ENCODE measurements at regions not wholly inside any gene's neighbourhood (a gene's known extent, or its start where the extent isn't known, plus 50 kb on each side); places are given as distances from the start of the nearest gene placed in this dataset.

DNA sequence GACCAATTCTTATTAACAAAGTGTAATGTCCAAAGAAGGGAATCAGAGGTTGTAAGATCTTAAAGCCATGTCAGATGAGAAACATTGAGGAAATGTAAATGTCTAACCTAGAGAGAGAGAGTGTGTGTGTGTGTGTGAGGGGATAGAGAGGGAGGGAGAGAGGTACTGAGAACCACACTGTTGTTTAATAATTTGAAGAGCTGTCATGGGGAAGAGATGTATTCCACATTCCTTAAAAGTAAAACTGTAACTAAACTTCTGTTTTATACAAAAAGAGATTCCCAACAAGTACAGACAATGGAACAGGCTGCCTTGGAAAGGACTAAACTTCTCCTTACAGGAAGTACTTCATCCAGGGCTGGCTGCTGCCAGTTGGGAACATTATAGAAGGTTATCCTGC, 68.9 kb upstream of the BOC start:
- Histone ChIP-seq H3K9me3 (ENCODE audit: insufficient read depth, low read depth, low read length) (no peaks in the 10 kb centered on the region), H3K27ac (ENCODE audit: low read length) (no peak overlapping the region), H3K36me3 (ENCODE audit: insufficient read depth, low read depth, low read length) (no peaks in the 10 kb centered on the region), H3K27me3 (ENCODE audit: insufficient read depth, low read length) (no peaks in the 10 kb centered on the region), H3K4me3 (ENCODE audit: low read length) (no peak overlapping the region), H3K9ac (ENCODE audit: low read depth, low read length) (no peak overlapping the region), H3K4me1 (ENCODE audit: insufficient read depth, low read length) (peaks cover 9% of the 10 kb centered on the region; the same call in 1 of the 2 replicates)

DNA sequence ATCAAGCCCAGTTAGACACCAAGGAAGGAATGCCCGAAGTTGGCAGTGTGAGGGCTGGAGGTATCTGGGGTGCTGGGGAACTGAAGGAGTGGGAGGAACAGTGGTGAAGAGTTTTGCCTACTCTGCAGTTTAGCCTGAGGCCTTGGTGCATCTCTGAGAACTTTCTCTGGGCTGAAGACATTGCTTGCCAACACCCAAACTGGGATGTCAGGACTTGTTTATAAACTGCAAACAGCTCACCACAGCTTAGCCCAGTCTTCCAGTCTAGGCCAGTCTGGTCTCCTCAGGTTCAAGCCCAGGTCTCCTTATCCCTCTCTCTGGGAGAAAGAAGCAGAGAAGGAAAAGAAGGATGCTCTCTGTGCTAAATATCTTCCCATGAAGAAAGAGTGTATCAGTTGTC, 68.0 kb upstream of the BOC start:
- H3K9ac ChIP-seq (ENCODE audit: low read depth, low read length): no peak overlapping the region
- H3K27me3 ChIP-seq (ENCODE audit: insufficient read depth, low read length): no peaks in the 10 kb centered on the region

DNA sequence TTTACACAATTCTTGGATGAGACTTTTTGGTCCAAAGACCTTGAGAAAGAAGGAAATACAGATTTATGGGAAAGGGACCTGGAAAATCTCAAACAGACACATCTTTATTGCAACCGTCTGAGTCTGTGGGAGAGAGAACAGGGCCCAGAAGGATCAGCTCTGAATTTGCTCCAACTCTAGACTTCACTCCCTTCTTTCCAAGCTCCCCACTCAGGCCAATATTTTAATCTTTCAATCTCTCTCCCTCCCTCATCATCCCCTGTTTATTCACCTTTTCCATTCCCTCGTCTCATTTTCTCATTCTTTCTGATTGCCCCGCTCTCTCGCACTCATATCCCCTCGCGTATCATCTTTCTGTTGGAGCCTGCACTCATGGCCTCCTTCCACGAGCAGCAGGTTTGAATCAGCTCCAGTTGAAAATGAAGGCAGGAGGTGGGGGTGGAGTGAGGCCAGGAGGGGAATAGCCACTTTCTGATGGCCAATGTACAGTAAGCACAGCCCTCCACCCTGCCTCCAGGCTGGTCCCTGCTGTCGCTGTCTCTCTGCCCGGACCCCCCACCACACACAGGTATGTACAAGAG, 63.6 kb upstream of the BOC start:
- Histone ChIP-seq H3K27ac (ENCODE audit: low read length) (no peak overlapping the region), H3K9ac (ENCODE audit: low read depth, low read length) (no peak overlapping the region), H3K36me3 (ENCODE audit: insufficient read depth, low read depth, low read length) (no peaks in the 10 kb centered on the region), H3K27me3 (ENCODE audit: insufficient read depth, low read length) (no peaks in the 10 kb centered on the region), H3K4me1 (ENCODE audit: insufficient read depth, low read length) (peaks cover 22% of the 10 kb centered on the region), H3K4me3 (ENCODE audit: low read length) (no peak overlapping the region), H3K9me3 (ENCODE audit: insufficient read depth, low read depth, low read length) (no peaks in the 10 kb centered on the region)

More for the DNA sequence above, 68.0 kb upstream of the BOC start:
- H3K4me3 ChIP-seq (ENCODE audit: low read length): no peak overlapping the region
- H3K27ac ChIP-seq (ENCODE audit: low read length): no peak overlapping the region
- H3K4me1 ChIP-seq (ENCODE audit: insufficient read depth, low read length): peaks cover 9% of the 10 kb centered on the region; the same call in 1 of the 2 replicates
- no peaks in the 10 kb centered on the region for H3K36me3 ChIP-seq (ENCODE audit: insufficient read depth, low read depth, low read length)
- H3K9me3 ChIP-seq (ENCODE audit: insufficient read depth, low read depth, low read length): no peaks in the 10 kb centered on the region

DNA sequence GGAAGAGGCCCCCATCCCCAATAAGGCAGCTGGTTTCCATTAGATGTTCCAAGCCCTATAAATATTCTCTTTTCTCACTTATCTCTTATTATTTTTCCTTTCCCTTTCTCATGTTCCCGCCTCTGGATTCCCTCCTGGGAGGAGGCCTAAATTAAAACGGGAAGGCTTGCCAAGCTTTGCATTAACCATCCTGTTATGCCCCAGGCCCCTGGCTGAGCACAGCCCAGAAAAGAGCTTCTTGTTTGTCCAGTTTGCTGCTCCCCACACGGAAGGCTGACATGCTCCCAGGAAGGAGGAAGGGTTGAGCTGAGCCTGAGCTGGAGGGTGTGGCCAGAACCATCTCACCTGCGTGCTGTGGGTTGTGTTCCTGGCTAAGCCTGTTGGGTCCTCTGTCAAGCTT, 63.1 kb upstream of the BOC start:
- Histone ChIP-seq H3K9me3 (ENCODE audit: insufficient read depth, low read depth, low read length) (no peaks in the 10 kb centered on the region), H3K27ac (ENCODE audit: low read length) (no peak overlapping the region), H3K9ac (ENCODE audit: low read depth, low read length) (no peak overlapping the region), H3K4me1 (ENCODE audit: insufficient read depth, low read length) (peaks cover 27% of the 10 kb centered on the region), H3K36me3 (ENCODE audit: insufficient read depth, low read depth, low read length) (no peaks in the 10 kb centered on the region), H3K4me3 (ENCODE audit: low read length) (no peak overlapping the region), H3K27me3 (ENCODE audit: insufficient read depth, low read length) (no peaks in the 10 kb centered on the region)

DNA sequence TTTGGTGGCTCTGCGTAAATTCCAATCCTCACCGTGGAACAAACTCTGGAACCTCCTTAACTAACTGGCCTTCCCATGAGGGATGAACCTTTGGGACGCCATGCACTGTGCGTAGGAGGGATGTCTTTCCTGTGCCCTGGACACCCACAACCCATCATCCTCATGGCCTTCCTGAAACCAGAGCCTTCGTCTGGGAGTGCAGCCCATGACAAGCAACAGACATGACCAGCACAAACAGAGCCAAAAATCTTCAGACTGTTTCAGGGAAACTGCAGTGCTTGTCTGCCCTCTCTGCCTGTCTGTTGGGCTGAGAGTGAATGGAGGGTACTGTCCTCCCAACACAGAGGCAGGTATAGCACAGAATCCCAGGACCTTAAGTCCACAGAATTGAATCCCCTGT, 61.1 kb upstream of the BOC start:
- Histone ChIP-seq H3K36me3 (ENCODE audit: insufficient read depth, low read depth, low read length) (no peaks in the 10 kb centered on the region), H3K27me3 (ENCODE audit: insufficient read depth, low read length) (no peaks in the 10 kb centered on the region), H3K4me3 (ENCODE audit: low read length) (no peak overlapping the region), H3K4me1 (ENCODE audit: insufficient read depth, low read length) (peaks cover 35% of the 10 kb centered on the region), H3K9me3 (ENCODE audit: insufficient read depth, low read depth, low read length) (no peaks in the 10 kb centered on the region), H3K27ac (ENCODE audit: low read length) (no peak overlapping the region), H3K9ac (ENCODE audit: low read depth, low read length) (no peak overlapping the region)

DNA sequence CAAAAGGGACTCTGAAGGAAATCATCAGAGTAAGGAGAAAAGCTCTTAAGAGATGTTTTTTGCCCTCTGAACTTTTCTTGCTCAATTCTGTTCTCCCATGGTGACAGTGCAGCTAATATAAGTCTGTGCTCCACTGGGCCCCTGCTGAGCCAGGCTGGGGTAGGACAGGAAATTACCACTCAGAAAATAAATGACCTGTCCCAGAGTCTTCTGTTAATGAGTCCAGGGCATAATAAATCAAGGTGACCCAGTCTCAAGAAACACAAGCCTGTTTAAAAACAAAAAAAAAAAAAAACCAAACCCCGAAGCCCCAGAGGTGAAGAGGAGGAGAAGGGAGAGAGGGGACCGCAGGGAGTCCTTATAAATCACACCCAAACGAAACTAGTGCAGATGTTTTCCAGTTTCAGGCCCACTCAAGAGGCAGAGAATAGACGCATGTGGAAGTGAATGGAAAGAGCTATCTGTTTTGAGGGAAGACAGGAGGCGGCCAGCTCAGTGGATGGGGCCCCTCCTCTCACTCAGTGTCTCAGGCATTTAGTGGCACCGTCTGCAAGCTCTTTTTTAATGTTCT, 59.8 kb upstream of the BOC start:
- Histone ChIP-seq H3K9me3 (ENCODE audit: insufficient read depth, low read depth, low read length) (no peaks in the 10 kb centered on the region), H3K27me3 (ENCODE audit: insufficient read depth, low read length) (no peaks in the 10 kb centered on the region), H3K27ac (ENCODE audit: low read length) (no peak overlapping the region), H3K4me1 (ENCODE audit: insufficient read depth, low read length) (peaks cover 27% of the 10 kb centered on the region), H3K9ac (ENCODE audit: low read depth, low read length) (no peak overlapping the region), H3K36me3 (ENCODE audit: insufficient read depth, low read depth, low read length) (no peaks in the 10 kb centered on the region), H3K4me3 (ENCODE audit: low read length) (no peak overlapping the region)

DNA sequence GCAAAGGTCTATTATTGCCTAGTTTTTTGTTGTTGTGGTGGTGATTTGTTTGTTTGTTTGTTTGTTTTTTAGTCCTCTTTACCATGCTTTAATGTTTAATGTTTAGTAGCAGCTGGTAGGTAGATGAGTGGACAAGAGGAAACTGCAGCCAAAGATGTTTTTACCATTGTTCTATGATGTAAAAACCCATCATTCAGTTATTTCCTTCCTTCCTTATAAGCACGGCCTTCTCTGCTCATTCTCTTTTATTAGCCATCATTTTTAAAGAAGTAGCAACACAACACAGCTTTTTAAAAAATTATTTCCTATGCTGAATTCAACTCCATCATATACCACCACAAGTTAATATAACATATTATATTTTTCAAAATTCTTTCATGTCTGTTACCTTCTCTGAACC, 58.5 kb upstream of the BOC start:
- Histone ChIP-seq H3K4me3 (ENCODE audit: low read length) (no peak overlapping the region), H3K4me1 (ENCODE audit: insufficient read depth, low read length) (peaks cover 27% of the 10 kb centered on the region), H3K9me3 (ENCODE audit: insufficient read depth, low read depth, low read length) (no peaks in the 10 kb centered on the region), H3K27ac (ENCODE audit: low read length) (no peak overlapping the region), H3K36me3 (ENCODE audit: insufficient read depth, low read depth, low read length) (no peaks in the 10 kb centered on the region), H3K27me3 (ENCODE audit: insufficient read depth, low read length) (no peaks in the 10 kb centered on the region), H3K9ac (ENCODE audit: low read depth, low read length) (no peak overlapping the region)

DNA sequence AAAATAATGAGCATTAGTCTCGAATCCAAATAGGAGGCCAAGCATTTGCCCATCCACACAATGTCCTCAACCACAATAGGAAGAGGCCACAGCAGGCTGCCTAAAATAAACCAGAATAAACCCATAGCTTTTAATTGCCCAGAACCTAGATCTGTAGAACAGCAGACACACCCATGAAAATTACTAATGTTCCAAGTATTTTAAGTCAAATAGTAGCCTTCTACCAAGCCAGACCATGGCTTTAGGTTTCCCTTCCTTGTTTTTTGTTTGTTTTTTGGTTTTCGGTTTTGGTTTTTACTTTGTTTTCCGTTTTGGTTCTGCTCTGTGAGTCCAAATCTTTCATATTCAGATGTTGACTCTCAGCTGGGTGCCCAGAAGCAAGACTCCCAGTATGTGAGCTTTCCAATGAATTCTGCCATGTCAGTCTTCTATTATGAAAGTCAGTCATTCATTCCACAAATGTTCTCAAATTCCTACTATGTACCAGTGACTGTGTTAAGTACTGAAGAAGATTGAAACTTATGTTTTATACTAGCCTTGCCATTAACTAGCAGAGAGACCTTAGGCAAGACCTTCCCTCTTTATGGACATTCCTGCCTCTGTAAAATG, 57.8 kb upstream of the BOC start:
- H3K27me3 ChIP-seq (ENCODE audit: insufficient read depth, low read length): no peaks in the 10 kb centered on the region
- no peak overlapping the region for H3K9ac ChIP-seq (ENCODE audit: low read depth, low read length)
- peaks cover 27% of the 10 kb centered on the region for H3K4me1 ChIP-seq (ENCODE audit: insufficient read depth, low read length)
- peak overlapping the region; percentile 10; the same call in 1 of the 2 replicates for H3K4me3 ChIP-seq (ENCODE audit: low read length)
- no peaks in the 10 kb centered on the region for H3K9me3 ChIP-seq (ENCODE audit: insufficient read depth, low read depth, low read length)
- H3K36me3 ChIP-seq (ENCODE audit: insufficient read depth, low read depth, low read length): no peaks in the 10 kb centered on the region
- peak overlapping the region; percentile 18 for H3K27ac ChIP-seq (ENCODE audit: low read length)

DNA sequence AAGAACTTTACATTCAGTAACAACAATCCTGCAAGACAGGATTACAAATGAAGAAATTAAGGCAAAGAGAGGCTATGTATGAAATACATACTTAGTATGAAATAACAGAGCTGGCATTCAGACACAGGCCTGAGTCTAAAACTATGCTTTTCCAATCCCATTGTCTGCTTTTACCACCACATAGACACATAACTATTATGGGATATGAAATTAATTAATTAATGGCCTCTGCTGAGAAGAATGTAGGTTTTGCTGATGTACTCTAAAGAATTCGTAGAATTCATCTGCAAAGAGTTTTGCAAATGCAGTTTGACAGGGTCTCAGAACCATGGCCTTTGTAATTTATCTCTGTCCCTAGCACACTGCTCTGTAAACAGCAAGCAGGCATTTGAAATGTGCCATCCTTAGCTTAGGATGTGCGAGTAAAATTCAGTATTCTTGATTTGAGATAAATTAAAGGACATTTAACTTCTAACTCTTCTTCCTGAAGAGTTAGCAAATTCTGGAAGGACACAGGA, 54.5 kb upstream of the BOC start:
- Histone ChIP-seq H3K27ac (ENCODE audit: low read length) (no peak overlapping the region), H3K9ac (ENCODE audit: low read depth, low read length) (no peak overlapping the region), H3K27me3 (ENCODE audit: insufficient read depth, low read length) (no peaks in the 10 kb centered on the region), H3K9me3 (ENCODE audit: insufficient read depth, low read depth, low read length) (no peaks in the 10 kb centered on the region), H3K4me1 (ENCODE audit: insufficient read depth, low read length) (peaks cover 18% of the 10 kb centered on the region), H3K4me3 (ENCODE audit: low read length) (no peak overlapping the region), H3K36me3 (ENCODE audit: insufficient read depth, low read depth, low read length) (no peaks in the 10 kb centered on the region)

DNA sequence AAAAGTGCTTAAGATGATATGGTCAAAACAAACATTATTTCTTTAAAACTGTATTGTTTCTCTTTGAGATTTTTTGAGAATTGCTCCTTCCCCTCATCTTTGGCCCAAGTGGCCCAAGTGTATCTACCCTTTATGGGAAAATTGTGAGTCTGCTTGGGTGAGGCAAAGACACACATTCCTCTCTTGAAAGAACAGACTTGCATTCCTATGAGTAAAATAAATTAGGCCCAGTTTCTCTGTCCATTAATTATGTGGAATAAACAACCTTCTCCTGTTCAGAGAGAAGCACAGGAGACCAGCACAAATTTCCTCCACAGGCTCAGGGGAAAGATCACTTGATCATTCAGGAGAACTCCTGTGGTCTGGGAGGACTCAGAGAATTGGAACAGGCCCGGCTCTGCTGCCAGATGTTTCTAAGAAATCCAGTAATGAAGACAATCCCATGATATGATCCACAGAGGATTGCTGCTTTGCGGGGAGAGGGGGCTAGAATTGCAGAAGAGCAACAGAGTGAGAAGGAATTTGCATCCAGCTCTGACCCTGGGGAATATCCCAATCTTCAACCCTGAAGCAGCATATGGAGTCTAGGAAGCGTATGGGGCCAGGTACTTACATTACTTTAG, 53.8 kb upstream of the BOC start:
- Histone ChIP-seq H3K9me3 (ENCODE audit: insufficient read depth, low read depth, low read length) (no peaks in the 10 kb centered on the region), H3K27ac (ENCODE audit: low read length) (no peak overlapping the region), H3K9ac (ENCODE audit: low read depth, low read length) (no peak overlapping the region), H3K36me3 (ENCODE audit: insufficient read depth, low read depth, low read length) (no peaks in the 10 kb centered on the region), H3K4me1 (ENCODE audit: insufficient read depth, low read length) (peaks cover 14% of the 10 kb centered on the region; the same call in 1 of the 2 replicates), H3K27me3 (ENCODE audit: insufficient read depth, low read length) (no peaks in the 10 kb centered on the region), H3K4me3 (ENCODE audit: low read length) (no peak overlapping the region)

DNA sequence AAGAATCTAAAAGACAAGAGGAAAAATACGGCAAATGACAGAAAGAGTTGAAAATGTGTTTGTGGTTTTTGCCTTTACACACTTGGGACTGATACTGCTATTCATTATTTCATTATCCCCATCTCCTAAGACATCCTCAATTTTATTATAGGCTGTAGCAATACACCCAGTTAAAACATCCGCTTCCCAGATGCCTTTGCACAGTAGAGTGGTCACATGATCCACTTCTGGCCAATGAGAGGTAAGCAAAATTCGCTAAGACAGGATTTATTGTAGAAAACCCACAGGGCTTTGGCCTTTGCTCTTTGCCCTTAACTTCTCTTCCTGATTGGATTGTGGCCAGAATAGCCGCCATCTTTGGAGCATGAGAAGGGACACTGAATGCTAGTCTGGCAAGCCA, 53.2 kb upstream of the BOC start:
- Histone ChIP-seq H3K36me3 (ENCODE audit: insufficient read depth, low read depth, low read length) (no peaks in the 10 kb centered on the region), H3K9me3 (ENCODE audit: insufficient read depth, low read depth, low read length) (no peaks in the 10 kb centered on the region), H3K27me3 (ENCODE audit: insufficient read depth, low read length) (no peaks in the 10 kb centered on the region), H3K9ac (ENCODE audit: low read depth, low read length) (no peak overlapping the region), H3K4me1 (ENCODE audit: insufficient read depth, low read length) (peaks cover 9% of the 10 kb centered on the region; the same call in 1 of the 2 replicates), H3K27ac (ENCODE audit: low read length) (no peak overlapping the region), H3K4me3 (ENCODE audit: low read length) (no peak overlapping the region)
